ENCODE measurements at regions not wholly inside any gene's neighbourhood (a gene's known extent, or its start where the extent isn't known, plus 50 kb on each side); places are given as distances from the start of the nearest gene placed in this dataset.

- in situ Hi-C loops (cut with HindIII; ENCODE audit: low sequenced_read_pairs) = no loop called here
Observed at GRCh38 chr13:85316506-85317025, 482.7 kb downstream of the SLITRK6 start.

- in situ Hi-C loops (cut with HindIII; ENCODE audit: low sequenced_read_pairs) = no loop called here
Observed at GRCh38 chr13:85314686-85315085, 484.5 kb downstream of the SLITRK6 start.

DNA sequence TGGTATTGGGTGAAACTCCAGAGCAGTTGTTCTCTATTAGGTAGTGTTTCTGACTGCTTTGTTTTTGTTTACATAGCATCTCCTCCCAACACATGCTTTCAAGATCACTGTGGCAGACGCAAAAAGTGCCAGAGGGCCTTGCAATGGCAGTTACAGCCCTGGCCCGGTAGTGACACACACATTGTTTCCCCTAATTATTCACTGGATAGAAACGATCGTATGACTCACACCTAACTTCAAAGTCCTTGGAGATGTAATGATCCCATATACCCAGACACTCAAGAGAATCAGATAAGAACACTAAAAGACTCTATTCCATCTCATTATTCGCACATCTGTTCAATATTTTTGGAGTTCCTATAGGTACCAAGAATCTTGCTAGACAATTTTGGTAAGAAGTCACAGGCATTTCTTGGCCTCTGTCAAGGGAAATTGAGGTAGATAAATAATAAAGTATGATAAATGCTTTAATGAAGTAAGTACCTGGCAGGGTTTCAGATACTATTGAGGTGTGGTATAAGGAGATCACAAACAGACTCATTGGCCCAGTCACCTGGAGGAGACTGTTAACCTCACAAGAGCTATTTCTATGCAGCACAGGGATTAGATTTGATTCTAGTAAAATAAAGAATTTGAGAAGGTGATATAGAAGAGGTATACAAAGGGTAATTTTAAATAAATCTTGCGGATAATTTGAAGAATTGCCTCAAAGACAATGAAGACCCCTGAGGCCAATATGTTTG, 485.3 kb downstream of the SLITRK6 start:
- in situ Hi-C loops (cut with HindIII; ENCODE audit: low sequenced_read_pairs) = no loop called here

DNA sequence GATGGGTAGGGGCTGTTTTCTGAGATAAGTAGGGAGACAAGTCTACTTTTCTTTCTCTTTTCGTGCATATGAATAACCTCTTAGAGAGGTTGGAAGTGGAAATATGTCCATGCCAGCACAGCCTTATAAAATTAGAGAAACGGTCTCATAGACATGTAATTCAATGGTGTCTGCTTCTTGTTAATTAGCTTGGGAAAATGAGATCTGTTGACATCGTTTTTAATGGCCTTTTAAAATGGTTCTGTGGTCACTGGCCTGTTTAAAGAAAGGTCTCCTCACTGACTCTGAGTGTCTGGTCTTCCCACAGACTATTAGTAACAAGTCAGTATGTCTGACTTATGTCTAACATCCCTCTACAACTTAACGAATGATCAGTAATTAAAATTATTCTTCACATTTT, 487.1 kb downstream of the SLITRK6 start:
- in situ Hi-C loops (cut with HindIII; ENCODE audit: low sequenced_read_pairs) = no loop called here

GRCh38 chr13:85303630-85304029, 495.6 kb downstream of the SLITRK6 start:
- in situ Hi-C loops (cut with HindIII; ENCODE audit: low sequenced_read_pairs) = no loop called here

DNA sequence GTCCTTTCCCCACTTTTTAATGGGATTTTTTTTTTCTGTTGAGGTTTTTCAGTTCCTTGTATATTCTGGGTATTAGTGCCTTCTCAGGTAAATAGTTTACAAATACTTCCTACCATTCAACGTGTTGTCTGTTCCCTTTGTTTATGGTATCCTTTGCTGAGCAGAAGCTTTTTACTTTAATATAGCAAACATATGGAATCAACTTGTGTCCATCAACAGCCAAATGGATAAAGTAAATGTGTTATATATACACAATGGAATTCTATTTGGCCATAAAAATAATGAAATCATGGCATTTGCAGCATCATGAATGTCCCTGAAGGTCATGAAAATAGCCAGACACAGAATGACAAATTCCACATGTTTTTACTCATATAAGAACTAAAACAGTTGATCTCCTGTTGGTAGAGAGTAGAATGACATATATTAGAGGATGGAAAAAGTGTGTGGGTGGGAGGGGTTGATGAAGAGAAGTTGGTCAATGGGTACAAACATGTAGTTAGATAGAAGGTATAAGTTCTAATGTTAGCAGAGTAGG, 500.8 kb downstream of the SLITRK6 start:
- in situ Hi-C loops (cut with HindIII; ENCODE audit: low sequenced_read_pairs) = no loop called here

- in situ Hi-C loops (cut with HindIII; ENCODE audit: low sequenced_read_pairs) = no loop called here
Observed at GRCh38 chr13:85288698-85289097, 510.5 kb downstream of the SLITRK6 start.

DNA sequence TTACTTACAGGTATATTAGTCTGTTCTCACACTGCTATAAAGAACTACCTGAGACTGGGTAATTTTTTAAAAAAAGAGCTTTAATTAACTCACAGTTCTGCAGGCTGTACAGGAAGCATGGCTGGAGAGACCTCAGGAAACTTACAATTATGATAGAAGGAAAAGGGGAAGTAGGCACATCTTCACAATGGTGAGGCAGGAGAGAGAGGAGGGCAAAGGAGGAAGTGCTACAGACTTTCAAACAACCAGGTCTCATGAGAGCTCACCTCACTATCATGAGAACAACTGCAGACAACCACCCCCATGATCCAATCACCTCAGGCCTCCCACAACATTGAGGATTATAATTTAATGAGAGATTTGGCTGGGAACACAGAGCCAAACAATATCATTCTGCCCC, 511.7 kb downstream of the SLITRK6 start:
- in situ Hi-C loops (cut with HindIII; ENCODE audit: low sequenced_read_pairs) = no loop called here

GRCh38 chr13:85286081-85286480, 513.1 kb downstream of the SLITRK6 start:
- in situ Hi-C loops (cut with HindIII; ENCODE audit: low sequenced_read_pairs) = no loop called here

GRCh38 chr13:85284349-85284748, 514.9 kb downstream of the SLITRK6 start:
- in situ Hi-C loops (cut with HindIII; ENCODE audit: low sequenced_read_pairs) = no loop called here

GRCh38 chr13:85283408-85283807, 515.8 kb downstream of the SLITRK6 start:
- in situ Hi-C loops (cut with HindIII; ENCODE audit: low sequenced_read_pairs) = no loop called here

GRCh38 chr13:85282876-85283275, 516.3 kb downstream of the SLITRK6 start:
- in situ Hi-C loops (cut with HindIII; ENCODE audit: low sequenced_read_pairs) = no loop called here

DNA sequence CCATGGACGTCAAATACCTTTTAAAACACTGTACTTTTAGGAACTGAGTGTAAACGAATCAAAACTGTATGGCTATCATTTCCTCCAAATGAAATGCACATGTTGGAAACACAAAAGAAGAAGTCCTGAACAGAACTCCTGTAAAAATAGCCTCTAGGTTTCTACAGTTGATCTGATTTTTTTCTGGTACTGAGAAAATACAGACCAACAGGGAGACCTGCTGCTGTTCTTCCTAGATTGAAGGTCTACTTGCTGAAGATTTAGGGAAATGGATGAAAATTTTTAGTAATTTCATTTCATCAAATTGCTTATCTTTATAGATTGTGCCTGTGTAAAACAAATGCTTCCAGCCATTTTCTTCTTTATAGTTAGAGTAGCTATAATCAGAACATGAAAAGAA, 520.4 kb downstream of the SLITRK6 start:
- in situ Hi-C loops (cut with HindIII; ENCODE audit: low sequenced_read_pairs) = no loop called here

- in situ Hi-C loops (cut with HindIII; ENCODE audit: low sequenced_read_pairs) = no loop called here
Observed at GRCh38 chr13:85277748-85278147, 521.5 kb downstream of the SLITRK6 start.

GRCh38 chr13:85266771-85267170, 532.4 kb downstream of the SLITRK6 start:
- in situ Hi-C loops (cut with HindIII; ENCODE audit: low sequenced_read_pairs) = loop anchor here (10.0 kb wide), 1 partner anchor 68 kb away; no protein-coding TSS in a partner anchor

- in situ Hi-C loops (cut with HindIII; ENCODE audit: low sequenced_read_pairs) = loop anchor here (10.0 kb wide), 1 partner anchor 68 kb away; no protein-coding TSS in a partner anchor
Observed at GRCh38 chr13:85266331-85266730, 532.9 kb downstream of the SLITRK6 start.

DNA sequence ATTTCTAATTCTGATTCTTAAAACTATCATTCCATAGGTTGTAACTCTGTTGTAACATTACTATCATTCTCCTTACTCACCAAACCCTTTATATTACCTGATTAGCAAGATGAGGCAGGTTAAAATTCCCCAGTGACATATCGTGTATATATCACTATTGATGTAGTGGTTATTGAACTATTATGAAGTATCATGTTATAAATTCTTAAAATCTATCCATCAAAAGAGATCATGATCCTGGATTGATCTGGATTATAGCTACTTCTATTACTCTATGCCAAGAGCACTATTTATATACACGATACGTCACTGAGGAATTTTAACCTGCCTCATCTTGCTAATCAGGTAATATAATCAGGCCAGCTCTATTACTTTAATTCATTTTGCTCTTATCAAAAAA, 533.9 kb downstream of the SLITRK6 start:
- in situ Hi-C loops (cut with HindIII; ENCODE audit: low sequenced_read_pairs) = loop anchor here (10.0 kb wide), 1 partner anchor 70 kb away; no protein-coding TSS in a partner anchor

DNA sequence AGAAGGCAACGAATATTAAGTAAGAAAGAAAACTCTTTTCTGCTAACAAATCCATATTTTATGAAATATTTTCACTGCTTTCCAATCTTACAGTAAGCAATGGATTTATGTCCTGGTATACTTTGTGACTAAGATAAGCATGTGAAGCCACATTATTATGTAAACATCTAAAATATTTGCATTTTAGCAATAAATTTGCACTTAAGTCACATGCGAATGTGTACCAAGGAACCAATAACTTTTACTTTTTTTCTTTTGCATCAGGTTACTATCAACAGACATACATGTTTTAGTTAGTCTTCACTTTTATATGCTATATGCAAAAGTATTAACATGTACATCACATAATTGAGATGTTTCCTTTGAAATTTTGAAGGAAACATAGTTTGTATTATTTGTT, 536.7 kb downstream of the SLITRK6 start:
- in situ Hi-C loops (cut with HindIII; ENCODE audit: low sequenced_read_pairs) = loop anchor here (10.0 kb wide), 1 partner anchor 72 kb away; no protein-coding TSS in a partner anchor

- in situ Hi-C loops (cut with HindIII; ENCODE audit: low sequenced_read_pairs) = loop anchor here (10.0 kb wide), 1 partner anchor 73 kb away; no protein-coding TSS in a partner anchor
Observed at GRCh38 chr13:85261757-85262346, 537.4 kb downstream of the SLITRK6 start.

DNA sequence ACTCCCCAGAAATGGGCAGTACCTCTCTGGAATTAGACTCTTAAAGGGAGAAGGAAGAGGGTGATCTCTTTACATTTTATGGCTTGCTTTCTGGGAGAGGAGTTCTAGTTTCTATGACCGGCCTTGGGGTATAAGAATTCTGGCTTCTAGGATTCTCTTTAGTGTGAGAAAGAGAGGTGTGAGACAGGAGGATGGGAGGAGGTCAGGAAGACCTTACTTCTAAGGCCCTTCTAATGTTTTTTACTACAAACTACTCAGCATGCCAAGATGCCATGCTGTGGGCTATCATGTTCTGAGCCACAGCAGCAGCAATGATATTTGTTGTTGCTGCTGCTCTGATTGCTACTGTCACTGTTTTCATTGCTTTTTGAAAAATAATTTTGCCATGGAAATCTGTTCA, 538.3 kb downstream of the SLITRK6 start:
- in situ Hi-C loops (cut with HindIII; ENCODE audit: low sequenced_read_pairs) = loop anchor here (10.0 kb wide), 1 partner anchor 74 kb away; no protein-coding TSS in a partner anchor

GRCh38 chr13:85255978-85256377, 543.2 kb downstream of the SLITRK6 start:
- in situ Hi-C loops (cut with HindIII; ENCODE audit: low sequenced_read_pairs) = no loop called here

- in situ Hi-C loops (cut with HindIII; ENCODE audit: low sequenced_read_pairs) = no loop called here
Observed at GRCh38 chr13:85254641-85255040, 544.6 kb downstream of the SLITRK6 start.

Data from DLD1 (cell line).